SK-N-SH (cell line): ENCODE measurements at regions not wholly inside any gene's neighbourhood (a gene's known extent, or its start where the extent isn't known, plus 50 kb on each side); places are given as distances from the start of the nearest gene placed in this dataset.

Experiments used
- CTCF ChIA-PET: fragments of 300-600, 350-600 bp; formaldehyde crosslinking; extraction: SDS; loops from one replicate; lab custom pipeline; 2021; lab: Yijun Ruan, JAX
- POLR2A ChIA-PET: fragments of 350-600 bp; sonication (Branson Sonifier 250); formaldehyde crosslinking; extraction: SDS; loops from one replicate; lab custom pipeline; 2020; ENCODE audit warnings: antibody characterized with exemption, inconsistent platforms; lab: Yijun Ruan, JAX
- DNase-seq: peaks from one replicate; pipeline ENCODE4 v3.0.0; 2012
- H2AFZ ChIP-seq: fragments of 200-600 bp; sonication (generic); 2 replicates; pipeline ENCODE4 v1.8.1; 2016; ENCODE audit warnings: antibody characterized with exemption, mild to moderate bottlenecking, low read depth
- H3F3A ChIP-seq: fragments of 200-600 bp; sonication (generic); replicated peaks from 2 replicates; pipeline ENCODE3; 2016; ENCODE audit warnings: antibody characterized with exemption, mild to moderate bottlenecking; ENCODE audit not compliant: insufficient read depth
- H3K27ac ChIP-seq, 2 experiments: fragments of 200-500 bp in 1 of 2; fragments of 200-600 bp in 1 of 2; sonication (Bioruptor generic) in 1 of 2; sonication (generic), shearing (Covaris generic) in 1 of 2; 2 replicates each; pipeline versions ENCODE4 v1.5.1 to v1.6.1; 2014 to 2016; ENCODE audit warnings: low read depth in 2 of 2, inconsistent platforms in 1 of 2, low read length in 1 of 2, mild to moderate bottlenecking in 1 of 2, mixed read lengths in 1 of 2
- H3K27me3 ChIP-seq: fragments of 200-600 bp; sonication (generic), shearing (Covaris generic); 2 replicates; pipeline ENCODE4 v1.6.1; 2016; ENCODE audit warnings: mixed run types; ENCODE audit not compliant: insufficient read depth
- H3K36me3 ChIP-seq, 2 experiments: fragments of 200-500 bp in 1 of 2; fragments of 200-600 bp in 1 of 2; sonication (Bioruptor generic) in 1 of 2; sonication (generic) in 1 of 2; replicated peaks in 1 of 2; 2 replicates each; pipeline versions ENCODE3 to v1.5.1; 2014 to 2016; ENCODE audit warnings: low read length in 1 of 2, mild to moderate bottlenecking in 1 of 2; ENCODE audit not compliant: insufficient read depth in 2 of 2, control insufficient read depth in 1 of 2
- H3K4me1 ChIP-seq, 2 experiments: fragments of 200-500 bp in 1 of 2; fragments of 200-600 bp in 1 of 2; sonication (Bioruptor generic) in 1 of 2; sonication (generic), shearing (Covaris generic) in 1 of 2; 2 replicates each; pipeline versions ENCODE4 v1.5.1 to v1.6.1; 2014 to 2016; ENCODE audit warnings: low read depth in 1 of 2, low read length in 1 of 2, mixed run types in 1 of 2; ENCODE audit not compliant: insufficient read depth in 2 of 2, control insufficient read depth in 1 of 2
- H3K4me2 ChIP-seq: fragments of 200-600 bp; sonication (generic), shearing (Covaris generic); 2 replicates; pipeline ENCODE4 v1.6.1; 2017; ENCODE audit warnings: mixed run types
- H3K4me3 ChIP-seq, 2 experiments: fragments of 200-500 bp in 1 of 2; fragments of 200-600 bp in 1 of 2; sonication (Bioruptor generic) in 1 of 2; sonication (generic), shearing (Covaris generic) in 1 of 2; 2 replicates each; pipeline versions ENCODE4 v1.5.1 to v1.8.1; 2014 to 2016; ENCODE audit warnings: low read depth in 2 of 2, inconsistent platforms in 1 of 2, low read length in 1 of 2, mild to moderate bottlenecking in 1 of 2, mixed read lengths in 1 of 2, moderate library complexity in 1 of 2
- H3K79me2 ChIP-seq: fragments of 200-600 bp; sonication (generic); 2 replicates; pipeline ENCODE4 v1.8.1; 2017; ENCODE audit warnings: mild to moderate bottlenecking; ENCODE audit not compliant: insufficient read depth
- H3K9ac ChIP-seq: fragments of 200-600 bp; sonication (generic); 2 replicates; pipeline ENCODE4 v1.6.1; 2017; ENCODE audit warnings: mixed run types
- H3K9me2 ChIP-seq: fragments of 200-600 bp; sonication (generic); 2 replicates; pipeline ENCODE4 v1.6.1; 2017; ENCODE audit warnings: mixed run types
- H3K9me3 ChIP-seq: fragments of 200-600 bp; sonication (generic); 2 replicates; pipeline ENCODE4 v1.6.1; 2017; ENCODE audit warnings: mixed run types, mild to moderate bottlenecking, moderate library complexity
- H4K20me1 ChIP-seq: fragments of 200-600 bp; sonication (generic); 2 replicates; pipeline ENCODE4 v1.6.1; 2017; ENCODE audit warnings: mild to moderate bottlenecking, mixed run types; ENCODE audit not compliant: insufficient read depth
- CHD2 ChIP-seq: fragments of 150-350 bp; IDR thresholded peaks from 2 replicates; pipeline ENCODE4 v1.6.1; 2018; ENCODE audit warnings: low read length; ENCODE audit not compliant: partially characterized antibody
- FOSL2 ChIP-seq: IDR thresholded peaks from 2 replicates; pipeline ENCODE4 v1.4.0; 2012; ENCODE audit warnings: low read depth, mild to moderate bottlenecking, moderate library complexity, borderline replicate concordance
- FOXJ3 ChIP-seq: sonication (generic); formaldehyde crosslinking; IDR thresholded peaks from 2 replicates; pipeline ENCODE4 v1.5.1; 2020; ENCODE audit warnings: mild to moderate bottlenecking, missing genetic modification reagents
- GATA2 ChIP-seq: sonication (generic); formaldehyde crosslinking; IDR thresholded peaks from 2 replicates; pipeline ENCODE4 v1.5.0; 2020; ENCODE audit warnings: mild to moderate bottlenecking, missing genetic modification reagents
- MEF2A ChIP-seq: IDR thresholded peaks from 2 replicates; pipeline ENCODE4 v1.4.0; 2012; ENCODE audit warnings: low read depth, borderline replicate concordance
- NRF1 ChIP-seq: IDR thresholded peaks from 2 replicates; pipeline ENCODE4 v1.6.1; 2012; ENCODE audit warnings: low read depth, mild to moderate bottlenecking, low read length
- POLR2AphosphoS5 ChIP-seq: IDR thresholded peaks from 2 replicates; pipeline ENCODE4 v1.6.1; 2012; ENCODE audit warnings: low read depth, low read length
- RAD21 ChIP-seq: IDR thresholded peaks from 2 replicates; pipeline ENCODE4 v1.6.1; 2012; ENCODE audit warnings: mild to moderate bottlenecking, low read length
- RFX5 ChIP-seq: IDR thresholded peaks from 2 replicates; pipeline ENCODE4 v1.6.1; 2012; ENCODE audit warnings: mild to moderate bottlenecking, improper control_type of control experiment, low read length
- TCF12 ChIP-seq: IDR thresholded peaks from 2 replicates; pipeline ENCODE4 v1.4.0; 2012
- TEAD4 ChIP-seq: IDR thresholded peaks from 2 replicates; pipeline ENCODE4 v1.4.0; 2012; ENCODE audit warnings: mild to moderate bottlenecking, borderline replicate concordance; ENCODE audit not compliant: insufficient read depth
- WGBS: methylation state at CpG from one replicate; pipeline ENCODE4 v1.1.6; 2017; ENCODE audit warnings: low lambda C conversion rate; 5-methylcytosine and 5-hydroxymethylcytosine counted together
- TF ChIP-seq, protein P1 (sequence below): fragments of 200-600 bp; sonication (generic); IDR thresholded peaks from 2 replicates; pipeline ENCODE4 v1.6.1; 2017; ENCODE audit warnings: antibody characterized with exemption, mild to moderate bottlenecking, moderate library complexity
- TF ChIP-seq, protein P2 (sequence below): IDR thresholded peaks from 2 replicates; pipeline ENCODE4 v1.6.1; 2012; ENCODE audit warnings: mild to moderate bottlenecking, low read depth, low read length, moderate library complexity
- TF ChIP-seq, protein P3 (sequence below): IDR thresholded peaks from 2 replicates; pipeline ENCODE4 v1.4.0; 2012; ENCODE audit warnings: low read depth, borderline replicate concordance
- TF ChIP-seq, protein P4 (sequence below): fragments of 150-350 bp; IDR thresholded peaks from 2 replicates; pipeline ENCODE4 v1.6.1; 2016; ENCODE audit warnings: mild to moderate bottlenecking, low read depth, low read length
- TF ChIP-seq, protein P5 (sequence below): IDR thresholded peaks from 2 replicates; pipeline ENCODE4; 2012

DNA sequence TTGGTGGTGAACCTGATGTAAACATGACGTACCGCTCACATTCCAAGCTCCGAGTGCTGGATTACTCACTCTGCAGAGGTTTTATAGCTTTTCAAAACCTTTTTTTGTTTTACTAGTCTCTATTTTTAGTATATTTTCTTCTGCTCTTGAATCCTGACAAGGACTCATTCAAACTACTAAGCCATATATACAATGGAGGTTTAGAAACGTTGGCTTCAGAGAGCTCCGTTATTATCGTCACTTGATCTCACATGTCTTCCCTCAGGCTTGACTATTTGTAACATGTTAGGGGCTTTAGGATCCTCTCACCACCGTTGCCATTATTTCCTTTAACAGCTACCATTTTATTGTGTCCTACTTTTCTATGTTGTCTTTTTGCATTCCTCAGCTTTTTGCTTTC, 1321.5 kb upstream of the FLRT2 start:
- no peak overlapping the region for H3K27ac ChIP-seq
- no peak for DNase-seq
- H3K9me3 ChIP-seq = no peaks in the 10 kb centered on the region
- no peak overlapping the region for H2AFZ ChIP-seq
- H3K4me1 ChIP-seq = no peaks in the 10 kb centered on the region
- H3K4me2 ChIP-seq = no peak overlapping the region
- H3K27me3 ChIP-seq = no peaks in the 10 kb centered on the region
- no peak overlapping the region for H3K4me3 ChIP-seq
- POLR2A ChIA-PET = no interaction called here
- no peaks in the 10 kb centered on the region for H3K9me2 ChIP-seq
- CTCF ChIA-PET = interaction anchor here (0.9 kb wide), 1 partner anchor 908 kb away, joined by 3 read pairs; no protein-coding TSS in a partner anchor
- 40% methylated on average over 7 of the region's 7 CpGs for WGBS
- TF ChIP-seq RAD21 = no peak
- TF ChIP-seq FOSL2 = no peak
- TF ChIP-seq, protein P1, sequence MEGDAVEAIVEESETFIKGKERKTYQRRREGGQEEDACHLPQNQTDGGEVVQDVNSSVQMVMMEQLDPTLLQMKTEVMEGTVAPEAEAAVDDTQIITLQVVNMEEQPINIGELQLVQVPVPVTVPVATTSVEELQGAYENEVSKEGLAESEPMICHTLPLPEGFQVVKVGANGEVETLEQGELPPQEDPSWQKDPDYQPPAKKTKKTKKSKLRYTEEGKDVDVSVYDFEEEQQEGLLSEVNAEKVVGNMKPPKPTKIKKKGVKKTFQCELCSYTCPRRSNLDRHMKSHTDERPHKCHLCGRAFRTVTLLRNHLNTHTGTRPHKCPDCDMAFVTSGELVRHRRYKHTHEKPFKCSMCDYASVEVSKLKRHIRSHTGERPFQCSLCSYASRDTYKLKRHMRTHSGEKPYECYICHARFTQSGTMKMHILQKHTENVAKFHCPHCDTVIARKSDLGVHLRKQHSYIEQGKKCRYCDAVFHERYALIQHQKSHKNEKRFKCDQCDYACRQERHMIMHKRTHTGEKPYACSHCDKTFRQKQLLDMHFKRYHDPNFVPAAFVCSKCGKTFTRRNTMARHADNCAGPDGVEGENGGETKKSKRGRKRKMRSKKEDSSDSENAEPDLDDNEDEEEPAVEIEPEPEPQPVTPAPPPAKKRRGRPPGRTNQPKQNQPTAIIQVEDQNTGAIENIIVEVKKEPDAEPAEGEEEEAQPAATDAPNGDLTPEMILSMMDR = no peak
- TF ChIP-seq, protein P2, sequence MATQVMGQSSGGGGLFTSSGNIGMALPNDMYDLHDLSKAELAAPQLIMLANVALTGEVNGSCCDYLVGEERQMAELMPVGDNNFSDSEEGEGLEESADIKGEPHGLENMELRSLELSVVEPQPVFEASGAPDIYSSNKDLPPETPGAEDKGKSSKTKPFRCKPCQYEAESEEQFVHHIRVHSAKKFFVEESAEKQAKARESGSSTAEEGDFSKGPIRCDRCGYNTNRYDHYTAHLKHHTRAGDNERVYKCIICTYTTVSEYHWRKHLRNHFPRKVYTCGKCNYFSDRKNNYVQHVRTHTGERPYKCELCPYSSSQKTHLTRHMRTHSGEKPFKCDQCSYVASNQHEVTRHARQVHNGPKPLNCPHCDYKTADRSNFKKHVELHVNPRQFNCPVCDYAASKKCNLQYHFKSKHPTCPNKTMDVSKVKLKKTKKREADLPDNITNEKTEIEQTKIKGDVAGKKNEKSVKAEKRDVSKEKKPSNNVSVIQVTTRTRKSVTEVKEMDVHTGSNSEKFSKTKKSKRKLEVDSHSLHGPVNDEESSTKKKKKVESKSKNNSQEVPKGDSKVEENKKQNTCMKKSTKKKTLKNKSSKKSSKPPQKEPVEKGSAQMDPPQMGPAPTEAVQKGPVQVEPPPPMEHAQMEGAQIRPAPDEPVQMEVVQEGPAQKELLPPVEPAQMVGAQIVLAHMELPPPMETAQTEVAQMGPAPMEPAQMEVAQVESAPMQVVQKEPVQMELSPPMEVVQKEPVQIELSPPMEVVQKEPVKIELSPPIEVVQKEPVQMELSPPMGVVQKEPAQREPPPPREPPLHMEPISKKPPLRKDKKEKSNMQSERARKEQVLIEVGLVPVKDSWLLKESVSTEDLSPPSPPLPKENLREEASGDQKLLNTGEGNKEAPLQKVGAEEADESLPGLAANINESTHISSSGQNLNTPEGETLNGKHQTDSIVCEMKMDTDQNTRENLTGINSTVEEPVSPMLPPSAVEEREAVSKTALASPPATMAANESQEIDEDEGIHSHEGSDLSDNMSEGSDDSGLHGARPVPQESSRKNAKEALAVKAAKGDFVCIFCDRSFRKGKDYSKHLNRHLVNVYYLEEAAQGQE = no peak
- TF ChIP-seq, protein P3, sequence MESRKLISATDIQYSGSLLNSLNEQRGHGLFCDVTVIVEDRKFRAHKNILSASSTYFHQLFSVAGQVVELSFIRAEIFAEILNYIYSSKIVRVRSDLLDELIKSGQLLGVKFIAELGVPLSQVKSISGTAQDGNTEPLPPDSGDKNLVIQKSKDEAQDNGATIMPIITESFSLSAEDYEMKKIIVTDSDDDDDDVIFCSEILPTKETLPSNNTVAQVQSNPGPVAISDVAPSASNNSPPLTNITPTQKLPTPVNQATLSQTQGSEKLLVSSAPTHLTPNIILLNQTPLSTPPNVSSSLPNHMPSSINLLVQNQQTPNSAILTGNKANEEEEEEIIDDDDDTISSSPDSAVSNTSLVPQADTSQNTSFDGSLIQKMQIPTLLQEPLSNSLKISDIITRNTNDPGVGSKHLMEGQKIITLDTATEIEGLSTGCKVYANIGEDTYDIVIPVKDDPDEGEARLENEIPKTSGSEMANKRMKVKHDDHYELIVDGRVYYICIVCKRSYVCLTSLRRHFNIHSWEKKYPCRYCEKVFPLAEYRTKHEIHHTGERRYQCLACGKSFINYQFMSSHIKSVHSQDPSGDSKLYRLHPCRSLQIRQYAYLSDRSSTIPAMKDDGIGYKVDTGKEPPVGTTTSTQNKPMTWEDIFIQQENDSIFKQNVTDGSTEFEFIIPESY = no peak
- no peak for TF ChIP-seq MEF2A
- TF ChIP-seq CHD2 = no peak
- no peak for TF ChIP-seq GATA2 (CRISPR knock-in tag)
- H3F3A ChIP-seq = no peaks in the 10 kb centered on the region
- peaks cover 0 to 2% of the 10 kb centered on the region in 2 experiments for H3K36me3 ChIP-seq
- no peaks in the 10 kb centered on the region for H4K20me1 ChIP-seq
- no peak overlapping the region for H3K9ac ChIP-seq
- no peaks in the 10 kb centered on the region for H3K79me2 ChIP-seq

DNA sequence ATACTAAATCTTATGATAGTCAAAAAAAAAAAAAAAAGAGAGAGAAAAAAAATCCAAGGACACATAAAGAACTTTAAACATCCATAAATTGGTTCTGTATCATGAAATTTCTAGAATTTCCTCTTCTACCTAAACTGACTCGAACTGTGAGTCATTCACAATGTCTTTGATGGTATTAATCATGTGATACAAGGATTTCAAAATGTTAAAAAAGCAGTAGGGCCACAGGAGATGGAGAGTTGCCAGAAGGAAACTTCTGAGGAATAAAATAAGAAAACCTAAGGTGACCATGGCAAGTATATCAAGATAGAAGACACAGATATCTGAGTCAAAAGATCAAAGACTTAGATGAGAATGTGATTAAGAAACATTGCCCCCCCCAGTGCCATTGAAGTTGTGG, 1320.9 kb upstream of the FLRT2 start:
- Histone ChIP-seq H3K4me2 (no peak overlapping the region), H3K9ac (no peak overlapping the region), H3K4me1 (no peaks in the 10 kb centered on the region), H3K9me3 (no peaks in the 10 kb centered on the region)
- TF ChIP-seq, protein P4, sequence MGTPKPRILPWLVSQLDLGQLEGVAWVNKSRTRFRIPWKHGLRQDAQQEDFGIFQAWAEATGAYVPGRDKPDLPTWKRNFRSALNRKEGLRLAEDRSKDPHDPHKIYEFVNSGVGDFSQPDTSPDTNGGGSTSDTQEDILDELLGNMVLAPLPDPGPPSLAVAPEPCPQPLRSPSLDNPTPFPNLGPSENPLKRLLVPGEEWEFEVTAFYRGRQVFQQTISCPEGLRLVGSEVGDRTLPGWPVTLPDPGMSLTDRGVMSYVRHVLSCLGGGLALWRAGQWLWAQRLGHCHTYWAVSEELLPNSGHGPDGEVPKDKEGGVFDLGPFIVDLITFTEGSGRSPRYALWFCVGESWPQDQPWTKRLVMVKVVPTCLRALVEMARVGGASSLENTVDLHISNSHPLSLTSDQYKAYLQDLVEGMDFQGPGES = no peak
- TF ChIP-seq TCF12 (no peak), MEF2A (no peak), CHD2 (no peak), RFX5 (no peak), FOXJ3 (CRISPR knock-in tag) (no peak), TEAD4 (no peak), FOSL2 (no peak), NRF1 (no peak), POLR2AphosphoS5 (no peak)
- TF ChIP-seq, protein P5, sequence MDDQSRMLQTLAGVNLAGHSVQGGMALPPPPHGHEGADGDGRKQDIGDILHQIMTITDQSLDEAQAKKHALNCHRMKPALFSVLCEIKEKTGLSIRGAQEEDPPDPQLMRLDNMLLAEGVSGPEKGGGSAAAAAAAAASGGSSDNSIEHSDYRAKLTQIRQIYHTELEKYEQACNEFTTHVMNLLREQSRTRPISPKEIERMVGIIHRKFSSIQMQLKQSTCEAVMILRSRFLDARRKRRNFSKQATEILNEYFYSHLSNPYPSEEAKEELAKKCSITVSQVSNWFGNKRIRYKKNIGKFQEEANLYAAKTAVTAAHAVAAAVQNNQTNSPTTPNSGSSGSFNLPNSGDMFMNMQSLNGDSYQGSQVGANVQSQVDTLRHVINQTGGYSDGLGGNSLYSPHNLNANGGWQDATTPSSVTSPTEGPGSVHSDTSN = no peak
- TF ChIP-seq, all 33 proteins: peak for 0
- no peaks in the 10 kb centered on the region for H3K27me3 ChIP-seq
- H2AFZ ChIP-seq = no peak overlapping the region
- H3K9me2 ChIP-seq = no peaks in the 10 kb centered on the region
- peaks cover 0 to 2% of the 10 kb centered on the region in 2 experiments for H3K36me3 ChIP-seq
- ChIA-PET POLR2A (no interaction called here), CTCF (interaction anchor here (0.9 kb wide), 1 partner anchor 908 kb away, joined by 3 read pairs; no protein-coding TSS in a partner anchor)
- no peak overlapping the region for H3K4me3 ChIP-seq
- H3K27ac ChIP-seq = no peak overlapping the region
- WGBS = 0% methylated on average over 1 of the region's 1 CpG
- H4K20me1 ChIP-seq = no peaks in the 10 kb centered on the region
- no peak for DNase-seq
- no peaks in the 10 kb centered on the region for H3F3A ChIP-seq
- H3K79me2 ChIP-seq = no peaks in the 10 kb centered on the region
